ENCODE measurements at regions not wholly inside any gene's neighbourhood (a gene's known extent, or its start where the extent isn't known, plus 50 kb on each side); places are given as distances from the start of the nearest gene placed in this dataset.

DNA sequence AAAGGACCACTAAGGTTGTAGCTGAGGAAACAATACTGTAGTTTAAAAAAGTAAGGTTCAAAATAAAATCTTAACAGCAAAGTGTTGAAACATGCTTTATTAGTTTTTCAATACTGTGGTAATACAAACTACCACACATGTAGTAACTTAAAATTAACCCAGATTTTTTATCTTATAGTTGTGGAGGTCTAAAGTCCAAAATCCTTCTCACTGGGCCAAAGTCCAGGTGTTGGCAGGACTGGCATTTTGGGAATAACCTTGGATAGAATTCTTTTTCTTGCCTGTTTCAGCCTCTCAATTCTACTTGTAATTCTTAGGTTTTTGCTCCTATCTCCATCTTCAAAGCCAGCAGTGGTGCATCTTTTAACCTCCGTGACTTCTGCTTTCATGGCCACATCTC lies 942.0 kb downstream of the TSN start:
- no peak for TF ChIP-seq POLR2A (IDR thresholded peaks at IDR 0.05; ENCODE audit: low read depth, low read length)
- no peak for TF ChIP-seq POLR2AphosphoS5 (IDR thresholded peaks at IDR 0.05; ENCODE audit: low read depth, low read length)
